ENCODE measurements at regions not wholly inside any gene's neighbourhood (a gene's known extent, or its start where the extent isn't known, plus 50 kb on each side); places are given as distances from the start of the nearest gene placed in this dataset.

DNA sequence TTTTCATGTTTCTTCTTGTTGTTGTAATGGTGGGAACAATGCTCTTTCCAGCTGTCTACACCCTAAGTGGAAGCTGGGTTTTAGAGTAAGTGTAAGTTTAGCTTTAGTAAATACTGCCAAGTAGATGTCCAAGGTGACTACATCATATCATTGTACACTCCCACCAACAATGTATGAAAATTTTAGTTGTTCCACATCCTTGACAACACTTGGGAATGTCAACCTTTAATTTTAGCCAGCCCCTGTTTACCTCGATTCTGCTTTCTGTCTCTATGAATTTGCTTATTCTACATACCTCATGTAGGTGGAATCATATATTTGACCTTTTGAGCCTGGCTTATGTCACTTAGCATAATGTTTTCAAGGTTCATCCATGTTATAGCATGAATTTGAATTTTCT, 93.0 kb downstream of the MTPAP start:
- no peak for DNase-seq (ENCODE audit: low read depth)

DNA sequence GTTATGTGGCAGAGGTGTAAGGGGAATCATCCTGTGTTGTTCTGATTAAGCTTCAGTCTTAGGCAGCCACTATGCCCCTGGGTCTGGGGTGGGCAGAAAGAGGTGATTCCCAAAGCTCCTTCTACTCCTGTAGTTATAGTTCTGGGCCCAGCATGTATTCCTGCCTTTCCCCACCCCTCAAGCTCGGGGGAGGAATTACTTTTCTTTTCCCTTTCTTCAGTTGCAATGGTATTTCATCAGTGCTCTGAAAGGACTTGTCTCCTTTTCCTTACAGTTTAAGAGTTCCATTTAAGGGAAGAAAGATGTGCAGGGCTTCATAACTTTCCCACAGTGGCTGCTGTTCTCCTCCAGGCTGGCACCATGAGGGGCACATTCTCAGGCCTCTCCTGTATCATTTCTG, 94.2 kb downstream of the MTPAP start:
- no peak for DNase-seq (ENCODE audit: low read depth)

DNA sequence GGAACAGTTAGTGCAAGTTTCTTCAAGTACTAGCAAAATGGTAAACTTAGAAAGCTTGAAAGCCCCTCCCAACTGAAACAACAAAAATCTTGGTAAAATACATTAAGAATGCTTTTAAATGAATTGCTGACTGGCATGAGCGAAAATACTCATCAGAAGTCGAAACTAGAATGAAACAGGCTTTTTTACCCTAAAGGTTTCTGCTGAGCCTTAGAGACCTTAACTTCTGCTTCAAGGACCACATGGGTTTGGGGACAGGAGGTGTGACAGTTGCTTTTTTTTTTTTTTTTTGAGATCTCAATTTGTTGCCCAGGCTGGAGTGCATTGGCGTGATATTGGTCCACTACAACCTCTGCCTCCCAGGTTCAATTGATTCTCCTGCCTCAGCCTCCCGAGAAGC, 100.3 kb downstream of the MTPAP start:
- DNase-seq (ENCODE audit: low read depth): no peak

DNA sequence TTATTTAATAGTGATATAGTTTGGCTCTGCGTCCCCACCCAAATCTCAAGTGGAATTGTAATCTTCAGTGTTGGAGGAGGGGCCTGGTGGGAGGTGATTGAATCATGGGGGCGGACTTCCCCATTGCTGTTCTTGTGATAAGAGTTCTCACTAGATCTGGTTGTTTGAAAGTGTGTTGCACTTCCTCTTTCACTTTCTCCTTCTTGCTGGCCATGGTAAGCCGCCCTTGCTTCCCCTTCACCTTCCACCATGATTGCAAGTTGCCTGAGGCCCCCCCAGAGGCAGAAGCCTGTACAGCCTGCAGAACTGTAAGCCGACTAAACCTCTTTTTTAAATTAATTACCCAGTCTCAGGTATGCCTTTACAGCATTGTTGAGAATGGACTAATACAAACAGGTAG, 101.4 kb downstream of the MTPAP start:
- DNase-seq (ENCODE audit: low read depth): no peak

DNA sequence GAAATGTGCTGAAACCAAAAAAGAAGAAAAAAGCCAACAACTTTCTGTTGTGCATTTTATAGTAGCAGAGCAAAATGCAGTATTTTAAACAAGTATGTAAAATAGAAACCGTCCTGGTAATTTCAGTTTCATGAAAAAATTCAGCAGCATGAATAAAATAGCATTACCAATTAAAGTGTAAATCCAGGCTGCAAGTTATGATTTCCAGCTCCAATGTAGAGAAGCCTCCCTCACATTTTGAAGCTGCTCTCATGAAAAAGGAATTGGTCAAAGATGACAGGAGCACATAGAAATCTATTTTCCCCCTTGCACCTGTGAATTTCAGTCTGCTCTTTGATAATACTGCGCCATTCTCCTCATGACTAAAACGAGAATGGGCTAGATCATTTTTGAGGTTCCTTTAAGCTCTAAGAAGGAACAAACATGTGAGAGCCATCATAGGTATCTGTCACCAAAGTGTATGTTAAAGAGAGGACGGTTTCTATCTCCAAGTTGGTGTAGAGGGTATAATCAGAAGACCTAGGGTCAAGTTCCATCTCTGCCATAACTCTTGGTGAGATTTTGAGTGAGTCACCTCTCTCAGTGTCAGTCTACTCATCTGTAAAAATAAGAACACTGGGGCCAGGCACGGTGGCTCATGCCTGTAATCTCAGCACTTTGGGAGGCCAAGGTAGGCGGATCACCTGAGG, 107.5 kb downstream of the MTPAP start:
- DNase-seq (ENCODE audit: low read depth): no peak

DNA sequence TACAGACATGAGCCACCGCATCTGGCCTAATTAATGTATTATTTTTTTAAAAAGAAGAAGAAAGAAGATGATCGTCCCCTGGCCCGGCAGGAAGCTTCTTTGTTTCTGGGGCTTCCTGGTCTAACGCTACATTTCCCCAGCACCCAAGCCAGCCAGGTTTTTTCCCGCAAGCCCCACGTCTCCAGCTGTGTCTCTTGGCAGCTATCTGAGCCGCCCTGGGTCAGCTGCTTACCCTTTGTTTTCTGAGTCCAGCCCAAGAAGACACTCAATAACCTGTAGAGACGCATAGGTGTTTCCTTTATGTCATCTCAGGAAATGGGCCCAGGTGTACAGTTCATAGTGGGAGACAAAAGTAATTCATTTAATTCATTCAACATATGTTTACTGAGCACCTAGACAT, 110.2 kb downstream of the MTPAP start:
- no peak for DNase-seq (ENCODE audit: low read depth)

DNA sequence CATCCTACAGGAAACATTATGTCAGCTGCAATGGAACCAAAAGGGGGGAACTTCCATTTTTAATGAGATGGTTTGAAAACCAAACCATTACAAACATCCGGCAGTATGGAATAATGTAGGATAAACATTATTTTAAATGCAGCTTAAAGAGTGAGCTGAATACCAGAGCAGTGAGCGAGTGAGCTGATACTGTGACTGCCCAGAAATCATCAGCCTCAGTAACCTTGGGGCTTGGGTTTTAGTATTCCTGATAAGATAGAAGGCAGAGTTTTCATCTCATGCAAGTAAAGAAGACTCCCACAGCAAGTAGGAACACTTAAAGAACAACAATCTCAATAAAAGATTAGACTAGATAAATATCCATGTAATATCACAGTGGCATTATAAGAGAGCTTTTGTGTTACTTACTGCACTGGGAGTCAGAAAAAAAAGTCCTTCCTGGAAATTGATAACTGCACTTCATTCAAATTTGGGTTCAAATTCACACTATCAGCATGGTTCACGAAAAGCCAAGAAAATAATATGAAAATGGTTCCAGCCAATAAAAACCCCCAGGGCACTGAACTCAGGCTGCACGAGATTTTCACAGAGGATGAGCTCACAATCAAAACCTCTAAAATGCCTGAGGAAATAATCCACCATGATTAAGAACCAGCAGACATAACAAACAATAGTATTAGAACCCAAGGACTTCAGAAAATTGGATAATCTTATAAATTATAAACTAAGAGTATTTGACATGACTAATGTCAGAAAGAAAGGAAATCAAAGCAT, 115.7 kb downstream of the MTPAP start:
- no peak for DNase-seq (ENCODE audit: low read depth)

DNA sequence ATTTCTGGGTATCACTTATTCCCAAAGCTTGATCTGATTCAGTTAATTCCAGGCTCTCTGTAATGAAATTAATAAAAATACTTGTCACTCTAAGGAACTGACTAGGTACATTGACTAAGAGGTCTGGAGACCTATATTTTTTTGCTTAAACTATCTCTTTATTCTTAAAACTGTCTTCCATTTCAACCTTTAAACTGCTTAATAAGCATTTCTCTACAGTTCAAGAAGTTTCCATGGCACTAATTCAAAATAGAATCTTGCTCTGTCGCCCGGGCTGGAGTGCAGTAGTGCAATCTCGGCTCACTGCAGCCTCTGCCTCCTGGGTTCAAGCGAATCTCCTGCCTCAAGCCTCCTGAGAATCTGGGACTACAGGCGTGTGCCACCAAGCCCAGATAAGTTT, 117.4 kb downstream of the MTPAP start:
- DNase-seq (ENCODE audit: low read depth): no peak

DNA sequence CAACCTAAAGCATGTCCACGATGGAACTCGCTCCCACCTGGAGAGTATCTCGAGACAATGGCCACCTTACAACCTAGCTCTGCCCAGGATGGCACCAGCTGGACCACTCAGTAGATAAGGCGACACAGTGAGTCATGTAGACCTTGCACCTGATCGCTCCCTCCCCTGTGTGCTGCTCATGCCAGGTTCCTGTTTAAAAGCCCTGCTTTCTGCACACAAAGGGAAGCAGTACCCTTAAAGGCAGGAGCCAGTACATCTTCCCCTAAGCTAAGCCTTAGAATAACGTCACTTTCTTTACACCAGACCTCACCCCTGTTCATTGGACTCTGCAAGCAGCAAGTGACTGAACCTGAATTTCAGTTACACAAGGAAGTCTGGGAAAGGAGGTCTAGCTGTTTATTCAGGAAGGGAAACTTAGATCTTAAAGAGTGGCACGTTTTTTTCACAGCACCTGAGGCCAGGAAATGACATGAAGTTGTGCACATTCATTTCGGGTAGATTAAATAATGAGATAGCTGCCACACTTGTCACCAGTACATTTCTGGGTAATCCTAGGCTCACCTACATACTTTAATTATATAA, 117.9 kb downstream of the MTPAP start:
- no peak for DNase-seq (ENCODE audit: low read depth)

DNA sequence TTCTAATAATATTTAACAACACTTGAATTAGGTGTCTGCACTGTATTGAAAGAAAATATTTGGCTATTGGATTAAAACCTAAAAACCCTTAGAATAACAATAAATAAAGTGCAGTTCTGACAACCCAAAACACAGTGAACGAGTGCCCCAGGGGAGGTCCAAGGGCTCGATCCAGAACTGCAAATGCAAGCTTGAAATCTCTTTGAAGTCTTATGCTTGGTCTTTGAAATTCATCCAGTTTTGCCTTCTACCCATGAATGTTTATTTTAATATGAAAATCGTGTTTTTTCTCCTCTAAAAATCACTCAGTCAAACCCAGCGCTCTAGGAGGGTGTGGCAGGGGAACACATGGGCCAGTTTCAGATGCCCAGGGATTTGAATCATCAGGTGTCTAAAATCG, 119.5 kb downstream of the MTPAP start:
- DNase-seq (ENCODE audit: low read depth): no peak

DNA sequence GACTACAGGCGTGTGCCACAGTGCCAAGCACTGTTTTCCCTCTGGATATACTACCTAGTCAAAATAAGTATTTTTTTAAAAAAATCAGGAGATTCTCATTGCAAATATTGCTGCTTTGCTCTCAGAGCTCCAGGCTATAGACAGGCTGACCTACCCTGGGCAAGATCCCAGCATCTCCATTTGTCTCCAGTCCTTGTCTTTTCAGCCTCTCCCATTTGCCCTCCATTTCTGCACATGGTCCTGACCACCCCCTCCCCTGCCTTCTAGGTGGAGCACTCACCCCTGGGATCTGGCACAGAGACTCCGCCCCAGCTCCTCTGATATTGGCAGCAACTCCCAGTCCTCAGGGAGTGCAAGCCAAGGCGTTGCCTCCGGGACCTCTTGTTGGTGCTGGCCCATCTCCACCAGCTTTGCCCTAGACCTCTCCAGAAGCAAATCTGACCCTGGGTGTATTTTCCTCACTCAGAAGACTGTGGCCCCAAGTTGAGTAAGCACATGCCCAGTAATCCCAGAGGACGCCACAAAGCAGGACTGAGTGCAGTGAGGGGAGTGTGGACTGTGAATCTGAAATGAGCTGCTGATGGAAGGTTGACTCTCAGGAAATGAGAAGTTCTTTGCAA, 120.6 kb downstream of the MTPAP start:
- no peak for DNase-seq (ENCODE audit: low read depth)

DNA sequence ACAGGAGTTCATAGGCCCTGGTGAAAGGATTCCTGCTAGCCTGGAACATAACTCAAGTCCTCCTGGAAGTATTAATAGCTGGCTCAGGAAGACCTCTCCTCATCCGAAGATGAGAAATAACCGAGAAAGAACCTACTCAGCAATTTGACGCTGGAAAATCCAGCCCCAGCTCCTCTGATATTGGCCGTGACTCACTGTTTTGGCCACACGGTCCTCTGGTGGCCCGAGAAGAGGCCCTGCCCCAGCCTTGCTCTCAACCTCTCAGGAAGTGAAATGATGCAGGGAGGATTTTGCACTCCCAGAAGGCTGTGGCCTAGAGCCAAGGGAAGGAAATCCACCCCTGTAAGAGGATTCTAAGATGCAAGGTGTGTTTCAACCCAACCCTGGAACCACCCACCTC, 121.6 kb downstream of the MTPAP start:
- no peak for DNase-seq (ENCODE audit: low read depth)

DNA sequence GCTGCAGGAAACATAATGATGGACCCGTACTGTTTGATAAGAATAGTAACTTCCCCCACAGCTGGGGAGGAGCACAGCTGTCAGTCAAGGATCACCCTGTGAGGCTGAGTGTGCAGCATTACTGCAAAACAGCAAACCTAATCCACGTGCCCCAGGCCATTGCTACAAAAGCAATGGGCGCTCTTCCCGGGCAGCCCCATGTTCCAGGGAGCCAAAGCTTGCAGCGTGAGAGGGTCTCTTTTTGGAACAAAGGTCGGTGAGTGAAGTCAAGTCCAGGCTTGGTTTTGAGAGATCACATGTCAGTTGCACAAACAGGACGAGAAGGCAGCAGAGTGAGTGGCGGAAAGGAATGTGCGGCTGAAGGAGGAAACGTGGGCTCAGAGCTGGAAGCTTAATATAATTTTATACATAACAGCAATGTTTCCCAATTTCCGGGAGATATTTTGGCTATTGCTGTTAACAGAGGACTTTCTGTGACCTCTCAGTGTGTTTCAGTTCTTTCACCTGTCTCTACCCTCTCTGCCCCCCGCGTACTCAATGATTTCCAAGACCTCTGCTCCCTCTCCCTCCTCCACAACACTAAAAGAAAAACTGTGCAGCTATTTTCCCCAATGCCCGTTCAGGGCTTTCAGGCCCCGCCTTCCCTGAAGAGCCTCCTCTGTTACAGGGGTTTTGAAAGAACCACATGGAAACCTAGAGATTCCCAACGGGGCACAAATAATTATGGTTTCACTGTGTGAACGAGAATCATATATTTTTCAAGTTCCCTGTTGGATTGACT, 128.9 kb downstream of the MTPAP start:
- DNase-seq (ENCODE audit: low read depth): no peak

DNA sequence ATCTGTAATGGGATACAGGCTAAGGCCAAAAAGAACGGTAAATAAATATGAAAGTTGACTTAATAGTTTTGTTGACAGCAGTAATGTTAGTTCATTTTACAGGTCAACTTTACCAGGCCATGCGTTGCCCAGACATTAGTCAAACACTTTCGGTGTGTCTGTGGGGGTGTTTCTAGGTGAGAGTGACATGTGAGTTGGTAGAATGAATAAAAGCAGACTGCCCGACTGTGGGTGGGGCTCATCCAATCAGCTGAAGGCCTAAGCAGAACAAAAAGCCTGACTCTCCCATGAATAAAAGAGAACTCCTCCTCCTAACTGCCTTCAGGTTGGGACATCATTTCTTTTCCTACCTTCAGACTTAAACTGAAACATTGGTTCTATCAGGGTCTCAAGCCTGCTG, 132.3 kb downstream of the MTPAP start:
- DNase-seq (ENCODE audit: low read depth): no peak

DNA sequence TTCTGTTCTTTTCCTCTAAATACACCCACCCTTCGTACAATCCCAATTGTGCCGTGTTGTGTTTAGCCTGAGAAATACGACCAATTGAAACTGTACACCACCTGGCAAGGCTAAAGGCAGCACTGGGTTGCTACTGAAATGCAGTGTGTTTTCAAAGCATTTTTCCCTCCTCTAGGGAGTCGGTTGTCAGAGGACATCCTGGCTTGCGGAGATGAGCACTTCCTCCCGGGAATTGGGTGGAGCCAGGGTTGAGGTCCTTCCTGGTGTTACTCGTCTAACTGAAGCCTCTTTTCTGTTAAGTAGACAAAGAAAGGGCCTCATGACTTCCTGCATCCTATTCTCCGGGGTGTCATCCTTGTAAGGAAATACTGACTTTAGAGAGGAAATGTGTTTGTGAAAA, 133.5 kb downstream of the MTPAP start:
- no peak for DNase-seq (ENCODE audit: low read depth)

DNA sequence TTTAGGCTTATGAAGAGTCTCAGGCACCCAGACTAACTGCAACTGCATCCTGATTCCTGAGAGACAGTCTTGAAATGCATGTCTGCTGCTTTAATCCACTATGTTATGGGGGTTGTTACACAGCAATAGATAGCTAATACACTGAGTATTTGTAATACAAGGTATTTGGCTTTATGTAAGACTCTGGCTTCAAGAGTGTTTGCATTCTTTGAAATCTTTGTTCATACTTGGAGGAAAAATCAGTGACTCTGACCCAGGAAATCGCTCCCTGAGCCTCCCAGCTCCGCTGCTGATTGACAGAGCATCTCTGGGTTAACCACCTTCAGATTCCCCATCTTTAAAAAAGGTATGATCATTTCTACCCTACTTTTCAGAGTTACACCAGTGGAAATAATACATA, 133.9 kb downstream of the MTPAP start:
- no peak for DNase-seq (ENCODE audit: low read depth)

DNA sequence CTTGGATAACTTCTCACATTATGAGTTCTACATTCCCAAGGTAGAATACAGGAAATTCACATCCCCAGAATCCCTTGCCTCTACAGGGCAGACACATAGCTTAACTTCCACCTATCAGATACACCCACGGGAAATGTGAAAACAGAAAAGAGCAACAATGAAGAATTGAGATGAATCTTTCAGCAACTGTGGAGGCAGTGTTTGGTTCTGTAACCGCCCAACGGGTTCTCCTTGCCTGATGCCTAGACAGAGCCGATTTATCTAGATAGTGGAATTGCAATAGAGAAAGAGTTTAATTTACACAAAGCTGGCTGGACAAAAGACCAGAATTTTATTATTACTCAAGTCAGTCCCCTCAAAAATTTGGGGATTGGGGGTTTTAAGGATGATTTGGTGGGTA, 138.8 kb downstream of the MTPAP start:
- no peak for DNase-seq (ENCODE audit: low read depth)

DNA sequence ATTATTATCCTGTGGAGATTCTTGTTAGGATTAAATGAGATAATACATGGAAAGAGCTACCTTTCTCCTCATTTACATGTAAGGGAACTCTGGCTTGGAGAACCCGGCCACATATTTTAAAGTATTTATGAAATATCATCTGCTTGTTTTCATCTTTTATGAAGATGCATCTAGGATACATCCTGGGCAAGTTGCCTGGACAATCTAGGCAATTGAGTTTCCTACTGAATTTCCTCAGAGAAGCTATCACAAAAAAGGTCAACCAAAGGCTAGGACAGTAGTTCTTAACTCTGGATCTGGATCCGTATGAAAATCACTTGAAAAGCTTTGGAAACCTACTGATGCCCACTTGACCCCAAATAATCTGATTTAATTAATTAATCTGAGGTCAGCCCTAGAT, 140.7 kb downstream of the MTPAP start:
- no peak for DNase-seq (ENCODE audit: low read depth)

DNA sequence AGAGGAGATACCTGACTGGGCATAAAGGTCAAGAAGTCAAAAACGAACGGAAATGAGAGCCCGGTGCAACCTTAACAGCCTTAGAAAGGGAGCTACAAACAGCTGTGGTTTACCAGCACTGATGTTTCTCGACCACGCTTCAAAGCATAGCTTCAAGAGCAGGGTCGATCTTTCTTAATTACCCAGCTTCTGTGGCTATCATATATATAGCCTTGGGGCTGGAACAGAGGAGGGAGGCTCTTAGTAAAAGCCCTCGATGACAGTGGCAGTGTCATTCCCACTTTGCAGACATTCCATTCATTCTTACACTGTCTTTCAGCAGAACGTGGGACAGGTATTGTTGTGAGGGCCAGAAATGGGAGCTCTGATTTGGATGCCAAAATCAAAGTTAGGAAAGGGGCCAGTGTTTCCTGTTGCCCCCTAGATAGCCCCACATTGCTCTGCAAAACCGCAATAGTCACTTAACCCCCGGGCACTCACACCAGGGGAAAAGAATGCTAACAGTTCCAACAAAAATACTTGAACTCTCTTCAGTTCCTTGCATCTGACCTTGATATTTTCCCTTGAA, 141.5 kb downstream of the MTPAP start:
- DNase-seq (ENCODE audit: low read depth): no peak

DNA sequence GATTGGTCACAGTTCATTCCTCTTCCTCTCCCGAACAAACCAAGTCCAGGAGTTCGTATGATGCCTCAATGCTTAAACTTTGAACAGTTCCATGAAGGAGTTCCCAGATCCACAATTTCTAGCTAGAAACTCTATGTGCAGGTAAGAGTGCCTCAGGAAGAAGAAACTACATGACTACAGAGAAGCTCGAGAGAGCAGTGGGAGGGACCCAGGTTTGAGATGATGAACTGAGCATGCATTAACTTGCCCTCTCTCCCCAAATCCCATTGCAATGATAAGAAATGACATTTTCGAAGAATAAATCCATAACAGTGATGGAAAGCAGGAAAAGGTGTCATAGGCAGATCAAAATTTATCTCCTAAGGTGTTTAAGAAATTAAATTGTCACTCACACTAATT, 140.6 kb upstream of the JCAD start:
- no peak for DNase-seq (ENCODE audit: low read depth)

DNA sequence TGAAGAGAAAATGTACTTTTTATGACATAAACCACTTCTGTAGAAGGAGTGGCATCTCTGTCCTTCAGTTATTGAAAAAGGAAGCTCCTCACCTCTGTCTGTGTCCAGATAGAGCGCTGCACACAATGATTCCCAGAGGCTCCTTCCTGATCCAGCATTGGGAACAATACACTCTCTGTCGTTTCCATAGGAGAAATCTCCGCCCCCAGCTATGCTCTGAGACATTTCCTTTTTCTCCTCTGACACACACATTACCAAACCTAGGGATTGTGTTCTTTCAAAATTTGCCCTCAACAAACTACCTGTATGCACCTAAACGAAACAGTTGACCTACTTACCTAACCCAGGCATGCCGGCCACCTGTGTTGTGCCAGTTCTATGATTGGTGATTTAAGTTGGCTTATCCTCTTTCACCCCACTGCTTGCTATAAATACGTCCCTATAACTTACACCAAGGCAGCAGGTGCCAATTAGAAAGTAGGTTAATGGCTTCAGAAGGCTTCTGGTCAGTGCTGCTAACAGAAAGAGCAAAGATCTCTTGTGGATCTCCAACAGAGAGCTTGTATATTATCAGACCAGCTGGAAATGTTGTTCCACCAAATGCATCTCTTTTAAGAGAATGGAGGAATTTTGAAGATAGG, 140.1 kb upstream of the JCAD start:
- DNase-seq (ENCODE audit: low read depth): no peak

DNA sequence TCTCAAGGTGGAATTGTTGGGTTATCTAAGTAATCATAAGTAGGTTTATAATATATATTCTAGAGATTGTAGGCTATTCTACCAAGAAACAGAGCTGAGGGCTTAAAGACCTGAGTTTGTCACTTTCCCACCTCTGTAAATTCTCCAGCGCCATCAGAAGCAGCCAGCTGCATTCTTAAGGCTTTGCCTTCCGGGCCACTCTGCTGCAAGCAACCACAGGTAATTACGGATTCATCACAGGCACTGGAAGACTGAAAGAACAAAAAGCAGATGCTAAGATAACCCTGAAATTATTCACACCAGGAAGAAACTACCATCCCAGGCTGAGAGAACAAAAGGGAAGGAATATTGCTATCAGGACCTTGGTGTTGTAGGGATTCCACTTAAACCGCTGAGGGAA, 137.8 kb upstream of the JCAD start:
- DNase-seq (ENCODE audit: low read depth): no peak
